ENCODE measurements at regions not wholly inside any gene's neighbourhood (a gene's known extent, or its start where the extent isn't known, plus 50 kb on each side); places are given as distances from the start of the nearest gene placed in this dataset.

GRCh38 chr13:65264066-65264465 lies 1966.1 kb downstream of the PCDH9 start:
- Histone ChIP-seq H3K4me3 (no peak overlapping the region), H3K27ac (no peak overlapping the region), H3K36me3 (no peaks in the 10 kb centered on the region), H3K27me3 (no peaks in the 10 kb centered on the region), H3K4me1 (no peaks in the 10 kb centered on the region), H3K9me3 (no peaks in the 10 kb centered on the region)
- in situ Hi-C loops (cut with MboI; ENCODE audit: low sequenced_read_pairs in 4 of 4) = no loop called here
- TF ChIP-seq, protein P1, sequence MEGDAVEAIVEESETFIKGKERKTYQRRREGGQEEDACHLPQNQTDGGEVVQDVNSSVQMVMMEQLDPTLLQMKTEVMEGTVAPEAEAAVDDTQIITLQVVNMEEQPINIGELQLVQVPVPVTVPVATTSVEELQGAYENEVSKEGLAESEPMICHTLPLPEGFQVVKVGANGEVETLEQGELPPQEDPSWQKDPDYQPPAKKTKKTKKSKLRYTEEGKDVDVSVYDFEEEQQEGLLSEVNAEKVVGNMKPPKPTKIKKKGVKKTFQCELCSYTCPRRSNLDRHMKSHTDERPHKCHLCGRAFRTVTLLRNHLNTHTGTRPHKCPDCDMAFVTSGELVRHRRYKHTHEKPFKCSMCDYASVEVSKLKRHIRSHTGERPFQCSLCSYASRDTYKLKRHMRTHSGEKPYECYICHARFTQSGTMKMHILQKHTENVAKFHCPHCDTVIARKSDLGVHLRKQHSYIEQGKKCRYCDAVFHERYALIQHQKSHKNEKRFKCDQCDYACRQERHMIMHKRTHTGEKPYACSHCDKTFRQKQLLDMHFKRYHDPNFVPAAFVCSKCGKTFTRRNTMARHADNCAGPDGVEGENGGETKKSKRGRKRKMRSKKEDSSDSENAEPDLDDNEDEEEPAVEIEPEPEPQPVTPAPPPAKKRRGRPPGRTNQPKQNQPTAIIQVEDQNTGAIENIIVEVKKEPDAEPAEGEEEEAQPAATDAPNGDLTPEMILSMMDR (IDR thresholded peaks at IDR 0.05 in 4 of 5, conservative IDR thresholded peaks at IDR 0.05 in 1 of 5) = no peak
- no peak for TF ChIP-seq POLR2A (IDR thresholded peaks at IDR 0.05)
- ATAC-seq (no peak), DNase-seq (no peak)
- intact Hi-C loops (cut with DNase I; ENCODE audit: low total_unique reads) = no loop called here

GRCh38 chr13:65260946-65261891 lies 1968.9 kb downstream of the PCDH9 start:
- H3K9me3 ChIP-seq = no peaks in the 10 kb centered on the region
- no peak for DNase-seq
- no peaks in the 10 kb centered on the region for H3K36me3 ChIP-seq
- H3K27ac ChIP-seq = no peak overlapping the region
- in situ Hi-C loops (cut with MboI; ENCODE audit: low sequenced_read_pairs in 4 of 4) (no loop called here), intact Hi-C loops (cut with DNase I; ENCODE audit: low total_unique reads) (no loop called here)
- H3K4me3 ChIP-seq = no peak overlapping the region
- H3K4me1 ChIP-seq = no peaks in the 10 kb centered on the region
- H3K27me3 ChIP-seq = no peaks in the 10 kb centered on the region
- no peak for ATAC-seq
- TF ChIP-seq POLR2A (IDR thresholded peaks at IDR 0.05) = no peak
- TF ChIP-seq, protein P1 (IDR thresholded peaks at IDR 0.05 in 4 of 5, conservative IDR thresholded peaks at IDR 0.05 in 1 of 5) = no peak

GRCh38 chr13:65240773-65241172 lies 1989.4 kb downstream of the PCDH9 start:
- ATAC-seq (no peak), DNase-seq (no peak)
- Histone ChIP-seq H3K27me3 (no peaks in the 10 kb centered on the region), H3K4me3 (no peak overlapping the region), H3K9me3 (no peaks in the 10 kb centered on the region), H3K4me1 (no peaks in the 10 kb centered on the region), H3K27ac (no peak overlapping the region), H3K36me3 (no peaks in the 10 kb centered on the region)
- in situ Hi-C loops (cut with MboI; ENCODE audit: low sequenced_read_pairs in 4 of 4) (no loop called here), intact Hi-C loops (cut with DNase I; ENCODE audit: low total_unique reads) (no loop called here)
- no peak for TF ChIP-seq POLR2A (IDR thresholded peaks at IDR 0.05)
- TF ChIP-seq, protein P1 (IDR thresholded peaks at IDR 0.05 in 4 of 5, conservative IDR thresholded peaks at IDR 0.05 in 1 of 5) = no peak

GRCh38 chr13:65236841-65237418 lies 1993.2 kb downstream of the PCDH9 start:
- no peak overlapping the region for H3K4me3 ChIP-seq
- no peak overlapping the region for H3K27ac ChIP-seq
- no peaks in the 10 kb centered on the region for H3K4me1 ChIP-seq
- no peaks in the 10 kb centered on the region for H3K27me3 ChIP-seq
- H3K9me3 ChIP-seq = no peaks in the 10 kb centered on the region
- DNase-seq = no peak
- no peak for TF ChIP-seq POLR2A (IDR thresholded peaks at IDR 0.05)
- TF ChIP-seq, protein P1 (IDR thresholded peaks at IDR 0.05 in 4 of 5, conservative IDR thresholded peaks at IDR 0.05 in 1 of 5) = no peak
- H3K36me3 ChIP-seq = no peaks in the 10 kb centered on the region
- in situ Hi-C loops (cut with MboI; ENCODE audit: low sequenced_read_pairs in 4 of 4) = no loop called here
- no peak for ATAC-seq
- intact Hi-C loops (cut with DNase I; ENCODE audit: low total_unique reads) = no loop called here

All from gastrocnemius medialis (tissue), 4 donors.